Activated CD4-positive, alpha-beta T cell treated with anti-CD3 and anti-CD28 coated beads, Interleukin-2, amount 10 ng/mL, durations not matched to agents 24 days and 14 days (primary cell): ENCODE measurements at regions not wholly inside any gene's neighbourhood (a gene's known extent, or its start where the extent isn't known, plus 50 kb on each side); places are given as distances from the start of the nearest gene placed in this dataset.
"Not testable (repeated sequence)": the region's sequence is repeated elsewhere in the genome, so short reads cannot be mapped to it uniquely, and the experiment has no call there.

Source experiments
- DNase-seq: peaks from one replicate; pipeline ENCODE4 v3.0.0; 2022
- H3K27ac Mint-ChIP-seq: one replicate; pipeline ENCODE4 v1.8.0; 2022; ENCODE audit warnings: mild to moderate bottlenecking, mixed read lengths
- H3K27me3 Mint-ChIP-seq: one replicate; pipeline ENCODE4 v1.8.0; 2022; ENCODE audit warnings: mixed read lengths
- H3K36me3 Mint-ChIP-seq: one replicate; pipeline ENCODE4 v1.8.0; 2022; ENCODE audit warnings: low read depth, mild to moderate bottlenecking, mixed read lengths
- H3K4me1 Mint-ChIP-seq: one replicate; pipeline ENCODE4 v1.8.0; 2021; ENCODE audit warnings: mixed read lengths
- H3K4me3 Mint-ChIP-seq: one replicate; pipeline ENCODE4 v1.8.0; 2022; ENCODE audit warnings: mild to moderate bottlenecking, moderate library complexity, mixed read lengths
- H3K9me3 Mint-ChIP-seq: one replicate; pipeline ENCODE4 v1.8.0; 2021; ENCODE audit warnings: mixed read lengths
- intact Hi-C: fragments of 100-400 bp; cut with micrococcal nuclease; formaldehyde crosslinking; loops from one replicate; pipeline ENCODE4 v1.15.1; 2023

- no peak overlapping the region for H3K4me3 Mint-ChIP-seq
- no peak for DNase-seq
- peaks cover 3% of the 10 kb centered on the region for H3K9me3 Mint-ChIP-seq
- H3K4me1 Mint-ChIP-seq = no peaks in the 10 kb centered on the region
- H3K36me3 Mint-ChIP-seq = no peaks in the 10 kb centered on the region
- intact Hi-C loops = no loop called here
- no peak overlapping the region for H3K27ac Mint-ChIP-seq
- no peaks in the 10 kb centered on the region for H3K27me3 Mint-ChIP-seq
Measured at GRCh38 chr16:63410594-63410993, 1374.4 kb upstream of the CDH8 start.

DNA sequence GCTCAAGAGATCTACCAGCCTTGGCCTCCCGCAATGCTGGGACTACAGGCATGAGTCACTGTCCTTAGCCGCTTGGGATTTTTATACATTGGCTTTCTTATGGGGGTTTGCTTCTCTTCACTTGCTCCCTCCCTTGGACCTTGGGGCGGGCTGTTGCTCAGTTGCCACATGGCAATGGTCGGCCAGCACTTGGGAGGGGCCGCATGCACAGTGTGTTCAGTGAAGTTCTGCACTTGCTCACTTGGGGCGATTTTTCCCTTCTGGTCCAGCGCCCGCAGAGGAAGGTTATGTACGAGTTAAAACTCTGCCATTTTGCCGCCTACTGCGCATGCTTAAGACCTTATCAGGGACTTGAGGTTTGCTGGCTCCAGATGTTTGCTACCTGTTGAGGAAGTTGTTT, 1367.6 kb upstream of the CDH8 start:
- H3K4me1 Mint-ChIP-seq = no peaks in the 10 kb centered on the region
- no peaks in the 10 kb centered on the region for H3K36me3 Mint-ChIP-seq
- H3K9me3 Mint-ChIP-seq = peaks cover 12% of the 10 kb centered on the region
- no peak for DNase-seq
- H3K27ac Mint-ChIP-seq = no peak overlapping the region
- intact Hi-C loops = no loop called here
- no peak overlapping the region for H3K4me3 Mint-ChIP-seq
- no peaks in the 10 kb centered on the region for H3K27me3 Mint-ChIP-seq

DNA sequence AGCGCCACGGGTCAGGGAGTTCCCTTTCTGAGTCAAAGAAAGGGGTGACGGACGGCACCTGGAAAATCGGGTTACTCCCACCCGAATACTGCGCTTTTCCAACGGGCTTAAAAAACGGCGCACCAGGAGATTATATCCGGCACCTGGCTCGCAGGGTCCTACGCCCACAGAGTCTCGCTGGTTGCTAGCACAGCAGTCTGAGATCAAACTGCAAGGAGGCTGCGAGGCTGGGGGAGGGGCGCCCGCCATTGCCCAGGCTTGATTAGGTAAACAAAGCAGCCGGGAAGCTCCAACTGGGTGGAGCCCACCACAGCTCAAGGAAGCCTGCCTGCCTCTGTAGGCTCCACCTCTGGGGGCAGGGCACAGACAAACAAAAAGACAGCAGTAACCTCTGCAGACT, 1352.0 kb upstream of the CDH8 start:
- intact Hi-C loops, H3K9me3 Mint-ChIP-seq, DNase-seq, H3K4me1 Mint-ChIP-seq, H3K27me3 Mint-ChIP-seq, H3K36me3 Mint-ChIP-seq, H3K4me3 Mint-ChIP-seq, H3K27ac Mint-ChIP-seq: not testable (repeated sequence)

- no peaks in the 10 kb centered on the region for H3K9me3 Mint-ChIP-seq
- H3K4me3 Mint-ChIP-seq = no peak overlapping the region
- H3K27me3 Mint-ChIP-seq = no peaks in the 10 kb centered on the region
- intact Hi-C loops = no loop called here
- no peak for DNase-seq
- H3K27ac Mint-ChIP-seq = no peak overlapping the region
- H3K4me1 Mint-ChIP-seq = no peaks in the 10 kb centered on the region
- H3K36me3 Mint-ChIP-seq = no peaks in the 10 kb centered on the region
Measured at GRCh38 chr16:63385714-63386432, 1349.6 kb upstream of the CDH8 start.

DNA sequence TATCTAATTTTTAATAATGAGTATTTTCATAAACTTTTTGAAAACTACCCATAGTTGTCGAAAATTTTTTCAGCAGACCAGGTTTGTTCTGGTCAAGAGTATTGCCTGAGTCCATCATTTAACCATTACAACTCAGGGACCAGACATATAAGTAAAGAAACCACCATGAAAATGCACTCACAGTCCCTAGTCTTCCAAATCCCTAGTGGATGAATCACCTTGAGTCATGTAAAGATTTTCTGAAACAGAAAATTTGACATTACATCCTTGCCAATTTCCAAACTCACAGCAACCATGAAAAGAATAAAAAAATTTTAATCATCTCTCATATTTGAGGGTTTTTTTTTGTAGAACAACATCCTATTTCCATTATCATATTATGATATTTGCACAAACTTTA, 1337.5 kb upstream of the CDH8 start:
- Mint-ChIP-seq H3K36me3 (no peaks in the 10 kb centered on the region), H3K9me3 (no peaks in the 10 kb centered on the region), H3K27ac (no peak overlapping the region), H3K4me3 (no peak overlapping the region), H3K27me3 (no peaks in the 10 kb centered on the region), H3K4me1 (no peaks in the 10 kb centered on the region)
- DNase-seq = no peak
- intact Hi-C loops = no loop called here

DNA sequence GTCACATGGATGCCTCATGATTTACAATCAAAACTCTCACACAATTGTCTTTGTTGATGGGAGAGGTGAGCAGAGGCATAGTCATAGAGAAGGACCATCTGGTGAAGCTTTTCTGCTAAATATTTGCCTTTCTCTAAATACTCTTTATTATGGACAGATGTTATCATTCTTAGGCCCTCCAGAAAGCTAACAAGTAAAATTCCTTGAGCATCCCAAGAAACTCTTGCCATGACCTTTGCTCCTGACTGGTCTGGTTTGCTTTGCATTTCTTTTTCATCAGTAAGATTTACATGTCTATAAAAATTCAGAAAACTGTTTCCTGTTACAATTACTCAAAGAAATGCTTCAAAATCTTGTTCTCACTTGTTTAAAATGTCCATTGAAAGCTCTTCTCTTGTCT, 1336.6 kb upstream of the CDH8 start:
- H3K36me3 Mint-ChIP-seq = no peaks in the 10 kb centered on the region
- H3K4me1 Mint-ChIP-seq = no peaks in the 10 kb centered on the region
- H3K4me3 Mint-ChIP-seq = no peak overlapping the region
- intact Hi-C loops = no loop called here
- no peaks in the 10 kb centered on the region for H3K9me3 Mint-ChIP-seq
- no peaks in the 10 kb centered on the region for H3K27me3 Mint-ChIP-seq
- DNase-seq = no peak
- H3K27ac Mint-ChIP-seq = no peak overlapping the region

DNA sequence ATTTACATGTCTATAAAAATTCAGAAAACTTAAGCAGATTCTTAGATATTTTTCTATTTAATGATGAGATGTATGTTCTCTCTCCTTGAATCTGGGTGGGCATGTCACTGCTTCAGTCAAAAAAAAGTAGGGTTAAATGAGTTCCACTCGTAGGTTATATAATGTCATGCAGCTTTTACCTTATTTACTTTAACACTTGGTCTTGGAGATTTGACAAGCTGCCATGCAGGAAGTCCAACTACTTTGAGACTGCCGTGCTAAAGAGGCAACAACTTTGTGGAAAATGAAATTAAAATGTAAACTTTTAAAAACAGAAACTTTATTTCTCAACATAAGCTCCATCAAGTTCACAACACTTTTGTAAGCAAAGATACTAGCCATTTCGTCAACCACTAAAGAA, 1336.0 kb upstream of the CDH8 start:
- no peaks in the 10 kb centered on the region for H3K9me3 Mint-ChIP-seq
- H3K36me3 Mint-ChIP-seq = no peaks in the 10 kb centered on the region
- intact Hi-C loops = no loop called here

DNA sequence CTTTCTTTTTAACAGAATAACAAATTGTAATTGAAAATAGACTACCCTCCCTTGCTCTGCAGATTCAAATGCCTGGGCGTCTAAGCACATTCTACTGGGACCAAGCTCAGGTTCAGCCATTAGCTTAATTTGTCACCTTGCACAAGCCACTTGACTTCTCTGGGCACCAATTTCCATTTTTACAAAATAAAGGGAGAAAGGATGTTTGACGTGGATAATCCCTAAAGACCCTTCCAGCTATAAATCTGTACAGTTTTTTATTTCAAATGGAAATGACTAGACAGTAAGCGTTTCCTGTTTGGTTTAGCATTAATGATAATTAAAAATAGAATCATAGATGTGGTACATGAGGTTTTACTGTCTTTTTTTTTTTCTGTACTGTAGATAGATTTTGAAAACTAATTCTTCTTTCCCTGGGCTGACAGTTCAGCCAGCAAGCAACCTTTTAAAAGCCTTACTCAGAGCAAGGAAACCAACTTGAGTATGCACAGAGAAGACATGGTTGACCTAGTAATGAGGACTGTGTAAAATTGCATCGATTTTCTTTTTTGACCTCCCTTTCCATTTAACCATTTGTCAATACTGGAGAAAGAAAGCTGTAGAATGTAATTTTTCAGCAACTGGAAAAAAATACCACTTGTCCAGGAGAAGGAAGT, 1329.5 kb upstream of the CDH8 start:
- Mint-ChIP-seq H3K27me3 (no peaks in the 10 kb centered on the region), H3K9me3 (no peaks in the 10 kb centered on the region), H3K4me1 (no peaks in the 10 kb centered on the region), H3K27ac (no peak overlapping the region), H3K36me3 (no peaks in the 10 kb centered on the region), H3K4me3 (no peak overlapping the region)
- intact Hi-C loops = no loop called here
- DNase-seq = no peak

More for the DNA sequence above, 1336.0 kb upstream of the CDH8 start:
- Mint-ChIP-seq H3K27ac (no peak overlapping the region), H3K27me3 (no peaks in the 10 kb centered on the region), H3K4me3 (no peak overlapping the region), H3K4me1 (no peaks in the 10 kb centered on the region)
- DNase-seq = no peak

- H3K4me3 Mint-ChIP-seq = no peak overlapping the region
- H3K27me3 Mint-ChIP-seq = no peaks in the 10 kb centered on the region
- intact Hi-C loops = no loop called here
- H3K27ac Mint-ChIP-seq = no peak overlapping the region
- H3K9me3 Mint-ChIP-seq = no peaks in the 10 kb centered on the region
- DNase-seq = no peak
- H3K4me1 Mint-ChIP-seq = no peaks in the 10 kb centered on the region
- H3K36me3 Mint-ChIP-seq = no peaks in the 10 kb centered on the region
Measured at GRCh38 chr16:63363738-63364137, 1327.5 kb upstream of the CDH8 start.

- Mint-ChIP-seq H3K36me3 (no peaks in the 10 kb centered on the region), H3K9me3 (no peaks in the 10 kb centered on the region), H3K4me1 (no peaks in the 10 kb centered on the region), H3K4me3 (no peak overlapping the region), H3K27ac (no peak overlapping the region), H3K27me3 (no peaks in the 10 kb centered on the region)
- intact Hi-C loops = no loop called here
- no peak for DNase-seq
Measured at GRCh38 chr16:63361032-63361624, 1324.9 kb upstream of the CDH8 start.

DNA sequence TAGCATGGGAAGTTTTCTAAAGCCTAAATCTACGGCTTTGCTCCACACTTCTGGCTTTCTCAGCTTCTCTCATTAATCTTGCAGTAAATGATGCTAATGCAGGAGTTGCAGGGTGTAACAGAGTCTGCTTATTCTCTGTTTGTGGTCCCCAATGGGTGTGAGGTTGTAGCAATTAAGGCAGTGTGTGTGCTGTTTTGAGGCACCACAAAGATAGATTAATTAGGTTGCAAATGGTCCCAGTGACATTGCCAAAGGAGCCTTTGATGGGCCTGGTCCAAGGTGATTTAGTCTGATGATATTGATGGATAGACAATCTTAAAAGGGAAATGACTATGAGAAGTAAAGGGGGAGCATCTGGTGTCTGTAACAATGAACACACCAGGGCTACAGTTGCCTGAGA, 1313.7 kb upstream of the CDH8 start:
- no peak for DNase-seq
- H3K36me3 Mint-ChIP-seq = no peaks in the 10 kb centered on the region
- H3K27ac Mint-ChIP-seq = no peak overlapping the region
- H3K4me1 Mint-ChIP-seq = no peaks in the 10 kb centered on the region
- H3K9me3 Mint-ChIP-seq = peaks cover 3% of the 10 kb centered on the region
- H3K4me3 Mint-ChIP-seq = no peak overlapping the region
- H3K27me3 Mint-ChIP-seq = no peaks in the 10 kb centered on the region
- intact Hi-C loops = no loop called here

GRCh38 chr16:63346000-63346399, 1309.8 kb upstream of the CDH8 start:
- intact Hi-C loops = no loop called here
- H3K4me1 Mint-ChIP-seq = no peaks in the 10 kb centered on the region
- H3K4me3 Mint-ChIP-seq = no peak overlapping the region
- H3K27me3 Mint-ChIP-seq = no peaks in the 10 kb centered on the region
- DNase-seq = no peak
- no peak overlapping the region for H3K27ac Mint-ChIP-seq
- H3K36me3 Mint-ChIP-seq = no peaks in the 10 kb centered on the region
- peaks cover 6% of the 10 kb centered on the region for H3K9me3 Mint-ChIP-seq

DNA sequence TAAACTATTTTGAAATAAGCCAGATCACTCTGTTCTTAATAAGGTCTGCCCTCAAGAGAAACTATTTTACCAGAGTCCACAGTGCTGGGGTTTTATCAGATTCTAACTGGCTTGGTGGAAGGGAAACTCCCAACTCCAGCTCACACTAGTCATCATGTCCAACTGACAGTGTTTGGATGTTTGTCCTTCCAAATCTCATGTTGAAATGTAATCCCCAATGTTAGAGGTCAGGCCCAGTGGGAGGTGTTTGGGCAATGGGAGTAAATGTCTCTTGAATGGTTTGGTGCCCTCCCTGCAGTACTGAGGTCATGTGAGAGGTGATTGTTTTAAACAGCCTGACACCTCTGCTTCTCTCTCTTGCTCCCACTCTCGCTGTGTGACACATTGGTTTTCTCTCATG, 1301.0 kb upstream of the CDH8 start:
- Mint-ChIP-seq H3K4me3 (no peak overlapping the region), H3K4me1 (no peaks in the 10 kb centered on the region), H3K27ac (no peak overlapping the region), H3K27me3 (no peaks in the 10 kb centered on the region), H3K36me3 (no peaks in the 10 kb centered on the region), H3K9me3 (peaks cover 12% of the 10 kb centered on the region)
- intact Hi-C loops = no loop called here
- DNase-seq = no peak

- intact Hi-C loops = no loop called here
- Mint-ChIP-seq H3K4me3 (no peak overlapping the region), H3K4me1 (no peaks in the 10 kb centered on the region), H3K9me3 (peaks cover 7% of the 10 kb centered on the region), H3K27ac (no peak overlapping the region), H3K36me3 (no peaks in the 10 kb centered on the region), H3K27me3 (no peaks in the 10 kb centered on the region)
- no peak for DNase-seq
Measured at GRCh38 chr16:63331111-63331510, 1294.9 kb upstream of the CDH8 start.
